ENCODE measurements at regions not wholly inside any gene's neighbourhood (a gene's known extent, or its start where the extent isn't known, plus 50 kb on each side); places are given as distances from the start of the nearest gene placed in this dataset.

GRCh38 chr2:155622443-155622842 is 710.1 kb downstream of the NR4A2 start:
- TF ChIP-seq, protein P1, sequence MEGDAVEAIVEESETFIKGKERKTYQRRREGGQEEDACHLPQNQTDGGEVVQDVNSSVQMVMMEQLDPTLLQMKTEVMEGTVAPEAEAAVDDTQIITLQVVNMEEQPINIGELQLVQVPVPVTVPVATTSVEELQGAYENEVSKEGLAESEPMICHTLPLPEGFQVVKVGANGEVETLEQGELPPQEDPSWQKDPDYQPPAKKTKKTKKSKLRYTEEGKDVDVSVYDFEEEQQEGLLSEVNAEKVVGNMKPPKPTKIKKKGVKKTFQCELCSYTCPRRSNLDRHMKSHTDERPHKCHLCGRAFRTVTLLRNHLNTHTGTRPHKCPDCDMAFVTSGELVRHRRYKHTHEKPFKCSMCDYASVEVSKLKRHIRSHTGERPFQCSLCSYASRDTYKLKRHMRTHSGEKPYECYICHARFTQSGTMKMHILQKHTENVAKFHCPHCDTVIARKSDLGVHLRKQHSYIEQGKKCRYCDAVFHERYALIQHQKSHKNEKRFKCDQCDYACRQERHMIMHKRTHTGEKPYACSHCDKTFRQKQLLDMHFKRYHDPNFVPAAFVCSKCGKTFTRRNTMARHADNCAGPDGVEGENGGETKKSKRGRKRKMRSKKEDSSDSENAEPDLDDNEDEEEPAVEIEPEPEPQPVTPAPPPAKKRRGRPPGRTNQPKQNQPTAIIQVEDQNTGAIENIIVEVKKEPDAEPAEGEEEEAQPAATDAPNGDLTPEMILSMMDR (IDR thresholded peaks at IDR 0.05; ENCODE audit: unreplicated experiment), result no peak
- H3K4me3 Mint-ChIP-seq (ENCODE audit: unreplicated experiment), result no peak overlapping the region
- peaks cover 1% of the 10 kb centered on the region for H3K27me3 Mint-ChIP-seq (ENCODE audit: unreplicated experiment)

DNA sequence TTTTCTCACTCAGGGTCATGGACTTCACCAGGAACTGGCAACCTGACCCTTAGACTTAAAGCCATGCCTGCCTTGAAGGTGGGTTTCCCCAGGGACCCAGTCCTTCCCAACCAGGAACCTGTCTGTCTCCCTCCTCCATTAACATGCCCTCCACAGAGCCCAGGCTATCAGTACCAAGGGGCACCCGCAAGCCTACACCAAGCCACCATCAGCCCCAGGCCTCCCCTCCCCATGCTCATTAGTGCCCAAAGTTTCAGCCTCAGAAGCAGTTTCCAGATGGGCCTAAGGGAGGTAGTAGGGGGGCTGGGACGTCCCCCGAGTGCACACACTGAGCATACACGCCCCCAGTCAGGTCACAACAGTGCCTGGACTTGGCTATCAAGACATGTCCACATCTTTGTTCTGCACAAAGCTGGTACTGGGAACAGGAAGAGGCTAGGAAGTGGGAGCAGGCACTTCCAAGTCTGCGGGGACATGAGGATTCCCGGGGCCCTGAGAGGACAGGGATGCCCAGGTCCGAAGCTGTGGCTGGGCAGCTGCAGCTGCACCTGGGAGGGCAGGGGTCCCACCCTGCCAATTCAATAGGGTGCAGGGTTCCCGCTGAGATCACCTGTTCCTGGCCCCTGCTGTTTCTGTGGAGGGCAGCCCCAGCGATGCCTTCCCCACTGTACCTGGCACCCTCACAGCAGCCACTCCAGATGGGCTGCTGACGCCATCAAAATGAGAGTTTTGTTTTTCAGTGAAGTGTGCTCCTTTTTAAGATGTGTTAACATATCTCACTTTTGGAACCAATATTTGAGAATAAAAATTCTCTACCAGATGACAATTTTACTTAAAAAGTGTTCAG is 731.4 kb downstream of the NR4A2 start:
- Mint-ChIP-seq H3K4me3 (ENCODE audit: unreplicated experiment) (no peak overlapping the region), H3K4me1 (ENCODE audit: unreplicated experiment) (no peaks in the 10 kb centered on the region), H3K9me3 (ENCODE audit: unreplicated experiment) (no peaks in the 10 kb centered on the region), H3K36me3 (ENCODE audit: low read depth, unreplicated experiment) (no peaks in the 10 kb centered on the region), H3K27me3 (ENCODE audit: unreplicated experiment) (no peaks in the 10 kb centered on the region), H3K27ac (ENCODE audit: unreplicated experiment) (no peak overlapping the region)
- DNase-seq (ENCODE audit: low spot score), result no peak
- TF ChIP-seq, protein P1 (IDR thresholded peaks at IDR 0.05; ENCODE audit: unreplicated experiment), result no peak

More at GRCh38 chr2:155622443-155622842, 710.1 kb downstream of the NR4A2 start:
- Mint-ChIP-seq H3K36me3 (ENCODE audit: low read depth, unreplicated experiment) (no peaks in the 10 kb centered on the region), H3K4me1 (ENCODE audit: unreplicated experiment) (no peaks in the 10 kb centered on the region), H3K27ac (ENCODE audit: unreplicated experiment) (no peak overlapping the region), H3K9me3 (ENCODE audit: unreplicated experiment) (no peaks in the 10 kb centered on the region)
- DNase-seq (ENCODE audit: low spot score), result no peak

GRCh38 chr2:155600296-155600695 is 732.2 kb downstream of the NR4A2 start:
- Mint-ChIP-seq H3K27ac (ENCODE audit: unreplicated experiment) (no peak overlapping the region), H3K36me3 (ENCODE audit: low read depth, unreplicated experiment) (no peaks in the 10 kb centered on the region), H3K4me3 (ENCODE audit: unreplicated experiment) (no peak overlapping the region), H3K27me3 (ENCODE audit: unreplicated experiment) (no peaks in the 10 kb centered on the region), H3K9me3 (ENCODE audit: unreplicated experiment) (no peaks in the 10 kb centered on the region), H3K4me1 (ENCODE audit: unreplicated experiment) (no peaks in the 10 kb centered on the region)
- no peak for DNase-seq (ENCODE audit: low spot score)
- TF ChIP-seq, protein P1 (IDR thresholded peaks at IDR 0.05; ENCODE audit: unreplicated experiment), result no peak

- no peak overlapping the region for H3K4me3 Mint-ChIP-seq (ENCODE audit: unreplicated experiment)
- no peak overlapping the region for H3K27ac Mint-ChIP-seq (ENCODE audit: unreplicated experiment)
- H3K4me1 Mint-ChIP-seq (ENCODE audit: unreplicated experiment), result no peaks in the 10 kb centered on the region
- no peaks in the 10 kb centered on the region for H3K9me3 Mint-ChIP-seq (ENCODE audit: unreplicated experiment)
- DNase-seq (ENCODE audit: low spot score), result no peak
- no peaks in the 10 kb centered on the region for H3K27me3 Mint-ChIP-seq (ENCODE audit: unreplicated experiment)
- no peaks in the 10 kb centered on the region for H3K36me3 Mint-ChIP-seq (ENCODE audit: low read depth, unreplicated experiment)
- TF ChIP-seq, protein P1 (IDR thresholded peaks at IDR 0.05; ENCODE audit: unreplicated experiment), result no peak
These were observed 732.7 kb downstream of the NR4A2 start for GRCh38 chr2:155599834-155600233.

DNA sequence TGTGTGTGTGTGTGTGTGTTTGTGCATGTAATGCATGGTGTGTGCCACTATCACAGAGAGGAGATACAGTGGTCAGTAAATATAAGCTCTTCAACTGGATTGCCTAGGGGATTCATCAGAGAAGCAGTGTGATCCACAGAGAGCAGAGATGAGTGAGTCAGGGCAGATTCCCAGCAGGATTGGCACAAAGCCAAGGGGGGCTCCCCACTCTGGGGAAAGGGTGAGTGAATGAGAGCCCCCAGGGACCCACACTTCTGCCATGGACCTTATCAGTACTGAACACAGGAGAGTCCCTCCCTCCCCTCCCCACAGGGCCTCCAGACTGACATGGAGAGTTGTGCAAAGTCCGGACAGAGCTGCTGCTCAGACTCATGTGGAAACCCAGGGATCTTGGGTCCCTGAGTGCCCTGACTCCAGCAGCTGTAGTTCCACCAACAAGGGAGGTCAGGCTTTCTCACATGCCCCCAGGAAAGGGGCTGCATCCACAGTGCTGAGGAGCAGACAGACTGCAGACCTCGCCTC is 748.8 kb downstream of the NR4A2 start:
- TF ChIP-seq, protein P1 (IDR thresholded peaks at IDR 0.05; ENCODE audit: unreplicated experiment), result no peak
- Mint-ChIP-seq H3K4me3 (ENCODE audit: unreplicated experiment) (no peak overlapping the region), H3K27me3 (ENCODE audit: unreplicated experiment) (no peaks in the 10 kb centered on the region), H3K4me1 (ENCODE audit: unreplicated experiment) (no peaks in the 10 kb centered on the region), H3K9me3 (ENCODE audit: unreplicated experiment) (no peaks in the 10 kb centered on the region), H3K27ac (ENCODE audit: unreplicated experiment) (no peak overlapping the region), H3K36me3 (ENCODE audit: low read depth, unreplicated experiment) (no peaks in the 10 kb centered on the region)
- no peak for DNase-seq (ENCODE audit: low spot score)
